Tongue (tissue), 1 donor: ENCODE measurements at regions not wholly inside any gene's neighbourhood (a gene's known extent, or its start where the extent isn't known, plus 50 kb on each side); places are given as distances from the start of the nearest gene placed in this dataset.

ENCODE experiments used
- DNase-seq: peaks from one replicate; pipeline ENCODE4 v3.0.0-alpha.2; 2015

- peak; percentile 2 for DNase-seq
Observed at GRCh38 chr7:94054130-94054529, 50.0 kb upstream of the BET1 start.

GRCh38 chr7:94055963-94056362, 51.8 kb upstream of the BET1 start:
- DNase-seq, result no peak

GRCh38 chr7:94056796-94057207, 52.6 kb upstream of the BET1 start:
- DNase-seq, result no peak

- no peak for DNase-seq
Observed at GRCh38 chr7:94057955-94058354, 53.8 kb upstream of the BET1 start.

- no peak for DNase-seq
Observed at GRCh38 chr7:94059746-94060145, 55.6 kb upstream of the BET1 start.

GRCh38 chr7:94060752-94061151, 56.6 kb upstream of the BET1 start:
- DNase-seq, result no peak

- DNase-seq, result no peak
Observed at GRCh38 chr7:94061326-94061725, 57.2 kb upstream of the BET1 start.

GRCh38 chr7:94062372-94062771, 58.2 kb upstream of the BET1 start:
- DNase-seq, result no peak

- no peak for DNase-seq
Observed at GRCh38 chr7:94064541-94065191, 60.5 kb upstream of the BET1 start.

- DNase-seq, result no peak
Observed at GRCh38 chr7:94067047-94067446, 62.9 kb upstream of the BET1 start.

GRCh38 chr7:94067506-94067905, 63.4 kb upstream of the BET1 start:
- no peak for DNase-seq

- no peak for DNase-seq
Observed at GRCh38 chr7:94069162-94069739, 65.1 kb upstream of the BET1 start.

GRCh38 chr7:94080551-94080950, 76.4 kb upstream of the BET1 start:
- no peak for DNase-seq

- DNase-seq, result no peak
Observed at GRCh38 chr7:94082126-94082525, 78.0 kb upstream of the BET1 start.

GRCh38 chr7:94087664-94088352, 83.7 kb upstream of the BET1 start:
- DNase-seq, result peak; percentile 65

GRCh38 chr7:94088560-94088959, 84.4 kb upstream of the BET1 start:
- DNase-seq, result no peak

- DNase-seq, result no peak
Observed at GRCh38 chr7:94089806-94090205, 85.7 kb upstream of the BET1 start.

GRCh38 chr7:94092980-94093379, 88.8 kb upstream of the BET1 start:
- DNase-seq, result no peak

GRCh38 chr7:94094298-94094697, 90.1 kb upstream of the BET1 start:
- no peak for DNase-seq

GRCh38 chr7:94095316-94096009, 91.3 kb upstream of the BET1 start:
- no peak for DNase-seq

- no peak for DNase-seq
Observed at GRCh38 chr7:94099679-94100078, 95.5 kb upstream of the BET1 start.

GRCh38 chr7:94100723-94101345, 96.7 kb upstream of the BET1 start:
- no peak for DNase-seq

- DNase-seq, result no peak
Observed at GRCh38 chr7:94104301-94104700, 100.1 kb upstream of the BET1 start.
